OCI-LY1 (cell line): ENCODE measurements at regions not wholly inside any gene's neighbourhood (a gene's known extent, or its start where the extent isn't known, plus 50 kb on each side); places are given as distances from the start of the nearest gene placed in this dataset.

Experiments used
- CTCF ChIP-seq: fragments of 200-600 bp; sonication (generic), shearing (Covaris generic); IDR thresholded peaks from 2 replicates; pipeline ENCODE4 v1.5.1; 2017; ENCODE audit warnings: mild to moderate bottlenecking, antibody characterized with exemption, low read length, moderate library complexity, mixed read lengths
- EZH2 ChIP-seq: fragments of 200-600 bp; sonication (generic), shearing (Covaris generic); IDR thresholded peaks from 2 replicates; pipeline ENCODE4 v1.8.0; 2017; ENCODE audit warnings: borderline replicate concordance, mixed run types, mild to moderate bottlenecking, antibody characterized with exemption, low read length, moderate library complexity, mixed read lengths

- TF ChIP-seq CTCF: no peak
- no peak for TF ChIP-seq EZH2
Measured at GRCh38 chr2:129381789-129382188, 597.7 kb upstream of the RAB6C start.
